GM04503 (cell line): ENCODE measurements at regions not wholly inside any gene's neighbourhood (a gene's known extent, or its start where the extent isn't known, plus 50 kb on each side); places are given as distances from the start of the nearest gene placed in this dataset.
"Not testable (repeated sequence)": the region's sequence is repeated elsewhere in the genome, so short reads cannot be mapped to it uniquely, and the experiment has no call there.

Experiments
- DNase-seq: peaks from one replicate; pipeline ENCODE4 v3.0.0-alpha.2; 2012; ENCODE audit warnings: low read depth

DNA sequence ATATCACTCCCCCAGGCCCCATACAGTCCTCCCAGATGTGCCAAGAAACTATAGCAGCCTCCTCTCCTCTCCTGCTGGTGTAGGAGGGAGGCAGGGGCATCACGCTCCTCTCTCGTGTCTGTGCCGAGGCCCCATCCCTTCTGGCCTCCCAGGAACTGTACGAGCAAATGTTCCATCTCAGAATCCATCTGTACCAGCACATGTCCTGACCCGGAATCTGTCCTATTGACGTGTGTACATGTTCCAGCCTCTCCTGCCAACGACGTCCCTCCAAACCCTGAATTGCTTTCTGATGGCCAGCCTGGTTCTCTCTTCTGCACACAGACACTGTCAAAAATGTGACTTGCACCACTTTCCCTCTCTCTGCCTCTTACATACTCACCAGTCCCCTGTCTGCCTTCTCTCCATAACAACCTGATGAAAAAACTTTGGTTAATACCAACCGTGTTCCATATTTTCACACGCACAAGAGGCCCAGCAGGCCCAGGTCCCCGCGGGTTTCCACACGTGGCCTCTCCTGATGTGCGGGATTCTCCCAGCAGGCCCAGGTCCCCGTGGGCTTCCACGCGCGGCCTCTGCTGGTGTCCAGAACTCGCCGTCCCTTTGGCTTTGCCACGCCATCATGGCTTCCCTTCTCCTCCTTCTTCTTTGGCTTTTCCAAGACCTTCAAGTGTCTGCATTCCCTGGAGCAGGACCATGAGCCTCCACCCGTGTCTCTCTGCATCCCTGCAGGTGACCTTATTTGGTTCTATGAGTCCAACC is 125.2 kb upstream of the THBS2 start:
- DNase-seq = no peak

DNA sequence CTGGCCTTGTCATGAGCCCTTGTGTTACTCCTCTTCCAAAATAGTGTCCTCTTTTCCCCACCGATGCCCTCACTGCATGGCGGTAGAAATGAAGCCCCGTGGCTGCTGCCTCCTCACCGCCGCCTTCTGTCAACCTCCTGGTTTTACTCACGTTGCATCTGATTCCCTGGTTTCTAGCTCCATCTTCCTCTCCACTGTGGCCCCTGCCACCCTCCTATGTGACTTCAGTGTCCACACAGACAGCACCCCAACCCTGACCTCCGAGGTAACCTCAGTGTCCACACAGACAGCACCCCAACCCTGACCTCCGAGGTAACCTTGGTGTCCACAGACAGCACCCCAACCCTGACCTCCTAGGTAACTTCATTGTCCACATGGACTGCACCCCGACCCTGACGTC is 122.8 kb upstream of the THBS2 start:
- DNase-seq = no peak

DNA sequence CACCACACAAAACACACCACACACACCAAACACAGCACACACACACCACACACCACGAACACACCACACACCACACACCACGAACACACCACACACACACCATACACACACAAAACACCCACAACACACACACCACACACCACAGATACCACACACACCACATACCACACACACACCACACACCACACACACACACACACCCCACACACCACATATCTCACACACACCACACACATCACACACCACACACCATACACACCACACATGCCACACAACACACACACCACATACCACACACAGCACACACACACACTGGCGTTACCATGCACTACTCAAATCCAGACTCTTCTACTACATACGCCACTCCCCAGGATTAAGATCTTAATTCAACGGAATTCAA is 118.9 kb upstream of the THBS2 start:
- DNase-seq = no peak

DNA sequence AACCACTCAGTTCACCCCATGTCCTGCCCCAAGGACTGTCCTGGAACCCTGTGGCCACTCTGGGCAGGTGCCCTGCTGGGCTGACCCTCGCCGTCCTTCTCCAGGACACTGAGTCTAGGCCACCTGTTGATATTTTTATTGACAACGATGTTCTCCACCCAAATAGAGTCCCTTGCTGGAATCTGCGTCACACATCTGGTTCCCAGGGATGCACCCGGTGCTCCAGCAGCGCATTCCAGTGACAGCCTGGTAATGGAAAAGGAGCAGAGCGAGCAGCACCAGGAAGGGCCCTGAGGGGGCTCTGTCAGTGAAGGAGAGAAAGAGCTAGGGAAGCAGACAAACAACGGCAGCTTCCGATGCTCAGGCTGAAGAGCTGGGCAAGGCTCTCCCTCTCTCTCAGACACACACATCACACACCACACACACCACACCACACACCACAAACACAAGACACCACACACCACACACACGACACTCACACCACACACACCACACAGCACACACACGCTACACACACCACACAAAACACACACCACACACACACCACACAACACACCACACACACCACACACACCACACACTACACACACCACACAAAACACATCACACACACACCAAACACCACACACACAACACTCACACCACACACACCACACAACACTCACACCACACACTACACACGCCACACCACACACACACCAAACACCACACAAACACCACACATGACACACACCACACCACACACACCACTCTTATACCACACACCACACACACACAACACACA is 117.9 kb upstream of the THBS2 start:
- no peak for DNase-seq

DNA sequence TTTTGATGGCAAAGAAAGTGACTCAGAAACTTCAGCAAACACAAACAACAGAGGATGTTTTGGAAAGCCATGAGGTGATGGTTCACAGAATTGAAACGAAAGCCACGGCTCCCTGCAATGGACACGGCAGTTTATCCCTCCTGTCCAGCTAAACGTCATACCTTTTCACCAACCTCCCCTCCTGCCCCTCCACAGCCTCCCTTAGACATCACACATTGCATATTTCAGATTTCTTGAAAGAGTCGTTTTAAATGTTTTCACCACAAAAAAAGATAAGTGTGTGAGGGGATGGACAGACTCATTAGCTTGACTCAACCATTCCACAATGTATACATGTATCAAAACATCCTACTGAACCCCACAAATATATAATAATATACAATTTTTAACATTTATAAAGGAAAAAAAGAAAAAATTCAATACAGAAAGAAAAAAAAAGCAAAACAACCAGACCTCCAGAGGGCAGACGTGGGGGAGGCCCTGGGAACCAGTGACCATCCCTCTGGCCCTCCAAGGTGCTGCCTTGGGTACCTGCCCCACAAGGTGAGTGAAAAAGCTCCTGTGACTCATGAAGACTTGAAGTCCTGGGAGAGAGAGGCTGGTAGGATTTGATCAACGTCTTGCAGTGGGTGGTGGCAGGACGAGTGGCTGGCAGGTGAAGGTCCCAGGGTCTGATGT is 117.2 kb upstream of the THBS2 start:
- DNase-seq = no peak

DNA sequence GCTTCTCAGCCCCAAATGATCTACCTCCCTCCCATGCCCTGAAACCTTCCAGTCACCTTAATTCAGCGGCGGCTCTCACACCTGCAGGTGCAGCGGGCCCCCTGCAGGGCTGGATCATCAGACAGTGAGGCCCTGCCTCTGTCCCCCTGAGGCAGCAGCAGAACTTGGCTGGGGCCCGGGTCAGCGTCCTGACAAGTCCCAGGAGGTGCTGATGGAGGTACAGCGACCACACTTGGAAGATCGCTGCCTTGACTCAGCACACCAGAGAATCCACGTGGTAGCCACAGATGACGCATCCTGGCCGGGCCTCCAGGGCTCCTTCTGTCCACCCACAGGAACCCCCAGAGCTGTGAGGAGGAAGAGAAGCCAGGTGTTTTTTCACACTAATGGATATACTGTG is 116.4 kb upstream of the THBS2 start:
- no peak for DNase-seq

DNA sequence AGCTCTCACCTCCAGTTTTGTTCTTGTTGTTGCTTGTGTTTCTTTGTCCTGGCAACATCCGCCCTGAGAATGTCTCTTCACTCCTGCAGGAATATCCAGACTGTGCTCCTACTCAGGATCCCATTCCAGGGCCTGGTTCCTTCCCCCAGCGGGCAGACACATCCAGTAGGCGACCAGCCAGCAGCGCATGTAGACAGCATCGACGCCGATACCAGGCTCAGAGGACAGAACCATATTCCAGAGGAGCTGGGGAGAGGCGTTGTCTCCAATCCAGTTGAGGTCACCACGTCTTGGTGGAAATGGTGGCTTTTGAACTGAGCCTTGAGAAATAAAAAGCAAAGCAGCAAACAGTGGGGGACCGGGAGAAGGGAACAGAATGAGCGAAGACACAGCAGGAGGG is 114.6 kb upstream of the THBS2 start:
- no peak for DNase-seq

DNA sequence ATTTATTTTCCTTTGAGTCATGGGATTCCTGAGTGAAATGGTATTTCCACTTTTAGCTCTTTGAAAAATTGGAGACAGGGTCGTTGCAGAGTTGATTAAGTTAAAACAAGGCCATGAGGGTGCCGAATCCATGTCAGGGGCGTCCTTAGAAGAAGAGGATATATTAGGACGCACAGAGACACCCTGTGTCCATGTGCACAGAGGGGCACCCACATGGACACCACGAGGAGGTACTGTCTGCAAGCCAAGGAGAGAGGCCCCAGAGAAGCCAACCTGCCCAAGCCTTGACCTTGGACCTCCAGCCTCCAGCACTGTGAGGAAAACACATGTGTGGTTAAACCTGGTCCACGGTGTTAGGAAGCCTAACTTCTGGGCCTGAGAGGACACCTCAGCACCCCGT is 113.9 kb upstream of the THBS2 start:
- no peak for DNase-seq

DNA sequence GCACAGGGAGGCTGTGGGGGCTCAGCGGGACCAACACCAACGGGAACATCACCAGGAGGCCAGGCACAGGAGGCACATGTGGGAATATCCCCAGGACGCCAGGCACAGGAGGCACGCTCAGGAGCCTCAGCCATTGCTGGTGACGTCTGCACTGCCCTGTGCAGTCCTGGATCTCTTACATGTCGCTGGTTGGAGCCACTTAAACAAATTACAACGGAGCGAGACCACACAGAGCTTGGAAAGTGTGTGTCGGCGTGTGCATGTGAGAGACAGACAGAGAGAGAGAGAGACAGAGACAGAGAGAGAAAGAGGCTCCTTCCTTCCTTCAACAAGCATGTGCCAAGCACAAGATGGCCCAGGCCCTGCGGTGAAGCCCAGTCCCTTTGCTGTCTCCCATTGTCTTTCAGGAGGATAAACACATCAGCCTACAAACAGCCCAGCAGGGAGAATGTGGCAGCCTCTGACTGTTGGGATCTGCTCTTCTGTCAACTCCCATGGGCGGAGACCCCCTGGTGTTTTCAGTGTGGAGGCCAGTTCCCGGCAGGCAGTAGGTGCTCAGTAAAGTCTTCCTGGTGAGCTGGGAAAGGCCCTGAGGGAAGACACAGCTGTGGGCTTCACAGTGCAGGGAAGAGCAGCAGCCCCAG is 112.7 kb upstream of the THBS2 start:
- no peak for DNase-seq

DNA sequence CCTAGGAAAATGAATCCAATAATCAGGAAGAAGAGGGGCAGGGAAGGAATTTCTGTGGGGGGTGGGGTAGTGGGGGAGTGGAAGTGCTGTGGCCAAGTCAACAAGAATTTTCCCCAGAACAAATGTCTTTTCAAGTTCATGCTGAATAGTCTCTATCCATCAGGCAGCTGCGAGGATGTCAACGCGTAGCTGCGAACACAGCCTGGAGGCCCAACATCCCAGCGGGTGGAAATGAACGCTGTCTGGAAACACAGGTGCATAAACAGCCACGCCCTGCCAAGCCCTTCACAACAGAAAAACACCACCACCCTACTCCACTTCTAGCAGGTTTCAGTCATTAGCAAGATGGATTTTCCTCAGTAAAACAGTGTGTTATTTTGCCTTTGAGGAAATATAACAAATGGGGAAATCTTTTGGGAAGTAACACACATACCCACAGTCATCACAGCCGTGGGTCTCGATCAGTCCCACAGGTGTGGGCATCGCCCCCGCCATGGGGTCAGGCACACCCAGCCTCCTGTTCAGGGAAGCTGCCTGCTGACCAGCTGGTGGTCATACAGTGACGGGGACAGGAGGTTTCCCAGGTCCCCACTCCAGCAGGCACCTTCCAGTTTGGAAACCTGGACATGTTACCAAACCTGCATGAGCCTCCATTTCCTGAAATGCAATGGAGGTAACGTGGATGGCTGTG is 112.1 kb upstream of the THBS2 start:
- no peak for DNase-seq

DNA sequence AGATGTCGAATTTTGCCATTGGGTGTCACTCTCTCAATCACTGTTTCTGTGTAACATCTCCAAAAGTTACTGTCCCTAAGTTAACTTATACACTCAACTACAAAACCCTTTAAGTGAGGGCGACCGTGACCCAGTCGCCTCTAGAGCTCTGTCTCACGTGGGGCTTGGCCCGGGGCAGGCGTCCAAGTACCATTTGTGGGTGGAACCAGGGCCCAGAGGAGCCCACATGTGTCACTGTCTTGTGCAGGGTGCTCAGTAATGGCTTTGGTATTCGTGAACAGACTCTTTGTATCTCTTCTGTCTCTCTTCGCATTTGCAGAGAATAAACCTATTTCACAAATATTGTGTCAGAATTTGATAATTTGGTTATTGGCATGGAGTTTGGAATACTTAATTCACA is 109.9 kb upstream of the THBS2 start:
- DNase-seq = no peak

DNA sequence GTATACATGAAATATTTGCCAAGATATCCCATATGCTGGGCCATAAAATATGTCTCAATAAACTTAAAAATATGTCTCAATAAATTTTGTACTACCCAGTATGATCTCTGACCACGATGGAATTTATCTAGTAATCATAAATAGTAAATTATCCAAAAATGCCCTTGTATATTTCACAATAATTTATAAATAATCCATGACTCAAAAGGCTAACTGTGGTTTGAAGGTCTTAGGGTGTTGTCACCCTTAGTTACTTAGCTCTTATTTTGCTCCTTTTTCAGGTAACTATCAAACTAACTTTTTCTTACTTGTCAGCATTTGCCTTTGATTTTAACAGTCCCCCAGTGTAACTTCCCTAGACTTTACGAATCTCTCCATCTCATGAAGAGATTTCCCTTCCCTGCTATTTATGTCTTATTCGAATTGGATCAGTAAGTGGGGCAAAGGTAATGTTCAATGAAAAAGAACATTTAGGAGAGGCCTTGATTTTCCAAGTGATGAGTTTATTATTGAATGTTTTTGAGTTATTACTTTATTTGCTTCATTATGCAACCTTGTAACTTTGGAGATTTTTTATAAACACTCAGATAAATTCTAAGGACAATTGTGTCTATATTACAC is 109.0 kb upstream of the THBS2 start:
- DNase-seq = peak; percentile 21

DNA sequence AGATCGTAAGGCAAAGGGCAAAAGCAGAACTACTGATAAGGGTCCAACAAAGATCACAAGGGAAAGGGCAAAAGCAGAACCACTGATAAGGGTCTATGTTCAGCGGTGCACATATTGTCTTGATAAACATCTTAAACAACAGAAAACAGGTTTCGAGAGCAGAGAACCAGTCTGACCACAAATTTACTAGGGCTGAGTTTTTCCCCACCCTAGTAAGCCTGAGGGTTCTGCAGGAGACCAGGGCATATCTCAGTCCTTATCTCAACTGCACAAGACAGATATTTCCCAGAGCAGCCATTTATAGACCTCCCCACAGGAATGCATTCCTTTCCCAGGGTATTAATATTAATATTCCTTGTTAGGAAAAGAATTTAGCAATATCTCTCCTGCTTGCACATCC is 101.4 kb upstream of the THBS2 start:
- not testable (repeated sequence) for DNase-seq

DNA sequence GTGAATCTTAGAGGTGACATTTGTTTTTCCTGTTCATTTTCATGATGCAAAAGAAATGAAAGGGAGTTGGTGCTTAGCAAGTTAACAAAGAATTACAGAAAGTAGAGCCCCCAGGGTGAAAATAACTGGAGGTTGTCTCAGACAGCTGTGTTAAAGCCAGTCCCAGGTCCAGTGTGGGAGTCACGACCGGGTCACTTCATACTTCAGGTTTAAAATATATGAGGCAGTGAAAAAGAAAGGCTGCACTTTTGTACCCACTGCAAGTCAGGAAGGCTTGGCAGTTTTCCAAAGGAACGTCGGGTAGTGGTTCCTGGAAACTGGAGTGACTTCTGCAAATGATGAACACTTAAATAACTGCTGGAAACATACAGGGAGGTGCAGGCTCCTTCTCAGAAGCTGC is 91.5 kb upstream of the THBS2 start:
- no peak for DNase-seq

DNA sequence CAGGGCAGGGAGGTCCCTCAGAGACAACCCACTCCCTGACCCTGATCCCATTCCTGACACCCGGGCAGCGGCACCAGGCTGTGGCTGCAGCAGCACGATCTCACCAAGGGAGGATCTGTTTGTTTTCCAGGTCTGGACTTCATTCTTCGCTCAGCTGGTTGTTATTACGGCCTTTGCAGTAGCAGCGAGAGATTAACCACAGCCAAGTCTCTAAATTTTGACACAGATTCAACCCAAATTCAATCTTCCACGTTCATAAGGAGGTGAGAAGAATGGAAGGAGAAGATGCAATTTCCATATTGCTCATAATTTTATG is 91.1 kb upstream of the THBS2 start:
- no peak for DNase-seq

DNA sequence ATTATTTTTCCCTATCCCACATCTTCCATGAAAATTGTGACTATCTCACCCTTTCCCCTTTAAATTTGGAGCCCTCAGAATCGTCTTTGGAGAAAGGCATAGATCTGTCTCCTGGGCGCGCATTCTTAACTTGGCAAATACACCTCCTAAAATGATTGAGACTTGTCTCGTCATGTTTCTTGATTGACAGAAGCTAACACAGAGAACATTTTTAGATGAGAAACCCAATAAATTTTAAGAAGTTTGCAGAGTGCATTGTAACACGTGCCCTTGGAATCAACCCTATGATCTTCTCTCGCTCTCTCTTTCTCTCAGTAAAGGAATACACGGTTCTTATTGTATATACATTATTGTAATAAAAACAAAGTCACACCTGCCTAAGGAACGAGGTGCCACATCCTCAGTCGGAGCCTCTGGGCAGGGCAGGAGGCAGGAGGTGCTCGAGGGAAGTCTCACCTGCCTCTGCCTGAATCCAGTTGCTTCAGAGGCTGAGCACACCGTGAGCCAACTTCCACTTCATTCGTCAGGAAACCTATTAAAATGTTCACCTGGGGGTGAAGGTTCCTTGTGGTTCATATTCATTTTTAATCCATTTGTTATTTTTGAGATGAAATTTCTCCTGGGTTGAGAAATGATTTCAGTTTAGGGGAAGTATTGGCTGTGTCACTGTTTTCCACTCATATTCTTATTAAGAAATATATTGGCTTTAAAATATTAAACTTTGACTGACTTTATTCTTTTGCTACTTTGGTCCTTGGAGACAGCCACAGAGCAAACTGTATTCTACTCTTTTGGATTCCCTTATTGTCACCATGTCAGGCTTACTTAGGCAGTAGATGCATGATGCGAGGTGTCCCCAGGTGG is 90.5 kb upstream of the THBS2 start:
- DNase-seq = no peak

DNA sequence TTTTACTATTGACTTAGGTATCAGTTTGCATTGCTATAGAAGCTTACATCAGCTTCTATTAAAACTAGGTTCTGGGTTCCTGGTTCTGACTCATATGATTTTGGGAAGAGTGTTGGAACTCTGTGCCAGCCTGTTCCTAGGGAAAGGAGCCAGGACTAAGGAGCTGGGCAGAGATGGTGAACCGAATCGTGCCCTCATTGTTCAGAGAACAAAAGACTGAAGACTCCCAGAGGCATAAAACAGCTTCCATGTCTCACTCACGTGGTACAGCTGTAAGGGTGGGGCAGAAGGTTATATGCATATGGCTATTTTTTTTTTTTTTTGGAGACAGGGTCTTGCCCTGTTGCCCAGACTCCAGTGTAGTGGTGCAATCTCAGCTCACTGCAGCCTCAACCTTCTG is 89.1 kb upstream of the THBS2 start:
- no peak for DNase-seq

DNA sequence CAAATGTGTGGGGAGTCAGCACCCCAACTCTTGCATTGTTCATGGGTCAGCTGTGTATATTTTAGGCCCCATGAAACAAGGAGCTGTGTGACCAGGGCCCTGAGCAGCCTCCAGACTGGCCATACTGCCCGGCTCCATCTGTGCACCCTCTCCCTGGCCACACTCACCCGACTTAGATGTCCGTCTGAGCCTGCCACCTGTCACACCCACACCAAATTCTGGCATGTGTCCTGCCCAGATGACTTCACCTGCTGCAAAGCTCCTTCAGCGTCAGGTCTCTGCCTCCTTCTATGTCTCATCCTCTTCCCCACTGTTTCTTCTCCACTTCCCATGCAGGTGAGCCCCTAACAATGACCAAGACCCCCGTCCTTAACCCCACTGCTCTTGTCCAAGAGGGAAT is 88.1 kb upstream of the THBS2 start:
- DNase-seq = no peak

DNA sequence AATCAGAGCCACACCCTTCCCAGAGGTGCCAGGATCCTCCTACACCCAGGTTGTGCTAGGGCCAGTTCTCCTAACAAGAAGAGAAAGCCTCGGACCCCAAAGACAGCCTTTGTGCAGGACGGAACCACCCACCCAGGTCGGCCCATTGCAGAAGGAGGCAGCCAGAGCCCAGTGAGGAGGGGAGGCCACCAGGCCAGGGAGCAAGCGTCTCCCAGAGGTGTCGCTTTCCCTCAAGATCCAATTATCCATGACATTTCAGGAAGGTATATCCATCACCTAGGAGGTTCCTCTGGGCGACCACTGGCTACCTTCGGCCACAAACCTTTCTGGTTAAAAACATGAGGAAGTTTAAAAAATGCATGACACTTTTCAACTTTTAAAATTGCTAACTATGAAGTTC is 87.4 kb upstream of the THBS2 start:
- no peak for DNase-seq

DNA sequence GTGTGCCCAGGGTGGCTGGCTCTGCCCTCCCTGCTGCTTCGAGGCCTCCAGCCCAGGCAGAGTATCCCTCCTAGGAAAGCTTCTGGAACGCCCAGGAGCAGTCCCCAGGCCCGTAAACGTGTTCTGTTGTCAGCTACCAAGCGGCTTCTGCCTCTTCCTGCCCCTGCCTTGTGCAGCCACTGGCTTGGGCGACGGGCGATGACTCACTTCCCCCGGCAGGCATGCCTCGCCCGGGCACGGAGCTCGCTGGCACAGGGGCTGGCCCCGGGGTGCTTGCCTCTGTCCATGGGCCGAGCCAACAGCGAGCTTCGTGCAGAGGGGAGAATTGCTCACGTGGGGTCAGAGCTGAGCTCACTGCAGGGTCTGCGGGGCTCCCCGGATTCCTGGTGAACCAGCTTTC is 86.7 kb upstream of the THBS2 start:
- DNase-seq = no peak
